HG03103 (cell line): ENCODE measurements at regions not wholly inside any gene's neighbourhood (a gene's known extent, or its start where the extent isn't known, plus 50 kb on each side); places are given as distances from the start of the nearest gene placed in this dataset.
A peak's percentile ranks its signal among the peaks of the same experiment; 100 is the strongest.
"Not testable (repeated sequence)": the region's sequence is repeated elsewhere in the genome, so short reads cannot be mapped to it uniquely, and the experiment has no call there.

Source experiments
- ATAC-seq: cut with Tn5 transposase; IDR thresholded peaks from one replicate; pipeline ENCODE4 v1.9.1; 2021; ENCODE audit warnings: low read depth; ENCODE audit not compliant: unreplicated experiment

DNA sequence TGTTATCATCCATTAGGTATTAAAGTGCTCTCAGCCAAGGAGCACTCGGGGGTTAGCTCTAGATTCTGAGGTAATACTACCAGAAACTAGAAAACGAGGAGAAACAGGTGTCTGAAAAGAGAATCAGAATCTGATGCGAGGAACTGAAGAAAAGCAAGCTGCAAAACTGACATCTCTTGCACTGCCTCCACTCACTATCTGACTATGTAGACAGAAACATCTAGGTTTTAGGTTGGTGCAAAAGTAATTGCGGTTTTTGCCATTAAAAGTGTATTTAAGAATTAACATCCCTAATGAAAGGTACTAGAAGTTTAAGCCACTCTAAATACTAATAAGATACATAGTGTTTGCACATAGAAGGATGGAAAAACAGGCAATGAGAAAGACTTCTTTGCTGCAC lies 334.4 kb downstream of the GOLGA6L6 start:
- ATAC-seq = not testable (repeated sequence)

DNA sequence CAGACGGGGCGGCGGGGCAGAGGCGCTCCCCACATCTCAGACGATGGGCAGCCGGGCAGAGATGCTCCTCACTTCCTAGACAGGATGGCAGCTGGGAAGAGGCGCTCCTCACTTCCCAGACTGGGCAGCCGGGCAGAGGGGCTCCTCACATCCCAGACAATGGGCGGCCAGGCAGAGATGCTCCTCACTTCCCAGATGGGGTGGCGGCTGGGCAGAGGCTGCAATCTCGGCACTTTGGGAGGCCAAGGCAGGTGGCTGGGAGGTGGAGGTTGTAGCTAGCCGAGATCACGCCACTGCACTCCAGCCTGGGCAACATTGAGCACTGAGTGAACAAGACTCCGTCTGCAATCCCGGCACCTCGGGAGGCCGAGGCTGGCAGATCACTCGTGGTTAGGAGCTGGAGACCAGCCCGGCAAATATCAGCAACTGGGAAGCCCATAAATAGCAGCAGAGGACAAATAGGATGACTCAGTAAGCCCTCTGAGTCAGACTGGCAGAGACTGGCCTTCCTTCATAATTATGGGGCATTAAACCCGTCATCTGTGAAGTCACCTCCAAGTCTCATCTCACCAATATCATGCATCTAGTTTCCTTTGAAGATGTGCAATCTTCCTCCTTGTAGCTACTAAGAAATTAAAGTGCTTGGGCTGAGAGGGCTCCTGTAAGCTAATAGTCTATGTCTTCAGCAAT lies 337.3 kb downstream of the GOLGA6L6 start:
- not testable (repeated sequence) for ATAC-seq

DNA sequence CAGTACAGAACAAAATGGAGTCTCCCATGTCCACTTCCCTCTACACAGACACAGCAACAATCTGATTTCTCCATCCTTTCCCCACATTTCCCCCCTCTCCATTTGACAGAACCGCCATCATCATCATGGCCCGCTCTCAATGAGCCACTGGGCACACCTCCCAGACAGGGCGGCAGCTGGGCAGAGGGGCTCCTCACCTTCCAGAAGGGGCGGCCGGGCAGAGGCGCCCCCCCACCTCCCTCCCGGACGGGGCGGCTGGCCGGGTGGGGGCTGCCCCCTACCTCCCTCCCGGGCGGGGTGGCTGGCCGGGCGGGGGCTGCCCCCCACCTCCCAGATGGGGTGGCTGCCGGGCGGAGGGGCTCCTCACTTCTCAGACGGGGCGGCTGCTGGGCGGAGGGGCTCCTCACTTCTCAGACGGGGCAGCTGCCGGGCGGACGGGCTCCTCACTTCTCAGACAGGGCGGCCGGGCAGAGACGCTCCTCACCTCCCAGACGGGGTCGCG lies 337.9 kb downstream of the GOLGA6L6 start:
- not testable (repeated sequence) for ATAC-seq

DNA sequence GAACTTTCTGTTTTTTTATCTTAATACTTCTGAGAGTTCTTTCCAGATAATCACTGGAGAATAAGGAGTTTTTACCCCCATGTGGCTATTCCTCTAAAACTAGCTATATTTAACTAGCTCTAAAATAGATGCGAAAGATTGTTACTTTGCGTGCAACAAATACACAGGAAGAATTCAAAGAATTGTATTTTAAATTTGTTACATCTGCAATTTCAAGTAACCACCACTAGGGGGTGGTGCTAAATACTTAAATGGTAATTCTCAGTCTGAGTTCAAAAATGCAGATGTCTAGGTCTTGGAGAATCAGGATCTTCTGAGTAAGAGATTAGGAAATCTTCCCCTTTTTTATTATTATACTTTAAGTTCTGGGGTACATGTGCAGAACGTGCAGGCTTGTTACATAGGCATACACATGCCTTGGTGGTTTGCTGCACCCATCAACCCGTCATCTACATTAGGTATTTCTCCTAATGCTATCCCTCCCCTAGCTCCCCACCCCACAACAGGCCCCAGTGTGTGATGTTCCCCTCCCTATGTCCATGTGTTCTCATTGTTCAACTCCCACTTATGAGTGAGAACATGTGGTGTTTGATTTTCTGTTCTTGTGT lies 346.9 kb downstream of the GOLGA6L6 start:
- ATAC-seq = not testable (repeated sequence)

DNA sequence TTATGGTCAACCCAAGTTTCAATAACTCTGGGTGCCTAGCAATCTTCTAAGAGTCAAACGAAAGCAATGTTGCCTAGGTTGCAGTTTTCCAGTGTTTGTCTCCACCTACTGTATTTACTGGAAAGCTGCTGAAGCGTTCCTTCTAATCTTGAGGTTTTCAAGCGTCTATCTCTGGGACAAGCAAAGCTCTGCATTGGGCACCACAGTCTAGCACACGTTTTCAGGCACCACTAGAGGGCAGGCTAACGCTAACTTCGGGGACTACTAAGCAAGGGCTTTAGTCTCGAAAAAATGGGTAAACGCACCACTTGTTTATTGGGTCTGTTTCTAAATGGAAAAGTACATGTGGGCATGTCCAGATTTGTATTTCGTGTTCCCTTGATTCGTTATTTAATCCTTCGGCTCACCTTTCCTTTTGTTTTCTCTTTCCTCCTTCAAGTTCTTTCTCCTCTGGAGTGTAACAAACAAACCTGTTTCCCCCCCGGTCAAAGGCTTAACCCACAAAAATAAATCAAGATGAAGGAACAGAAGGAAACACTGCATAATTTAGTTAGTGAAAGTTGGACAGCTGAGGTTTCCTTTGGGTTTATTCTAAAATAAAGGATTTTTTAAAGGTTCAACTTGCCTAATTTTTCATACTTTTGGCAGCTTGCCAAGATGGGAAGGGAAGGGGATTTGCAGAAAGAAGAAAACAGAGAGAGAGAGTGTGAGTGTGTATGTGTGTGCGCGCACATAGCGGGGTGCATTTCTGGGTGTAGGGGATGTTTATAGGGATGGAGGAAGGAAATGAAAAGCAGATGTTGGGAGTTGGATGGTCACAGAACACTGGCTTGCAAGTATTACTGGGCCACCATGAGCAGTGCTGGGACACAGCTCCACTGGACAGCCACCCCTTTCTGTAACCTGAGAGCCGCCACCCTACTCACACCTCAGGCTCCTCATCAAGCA lies 348.3 kb downstream of the GOLGA6L6 start:
- peak; percentile 94 for ATAC-seq

DNA sequence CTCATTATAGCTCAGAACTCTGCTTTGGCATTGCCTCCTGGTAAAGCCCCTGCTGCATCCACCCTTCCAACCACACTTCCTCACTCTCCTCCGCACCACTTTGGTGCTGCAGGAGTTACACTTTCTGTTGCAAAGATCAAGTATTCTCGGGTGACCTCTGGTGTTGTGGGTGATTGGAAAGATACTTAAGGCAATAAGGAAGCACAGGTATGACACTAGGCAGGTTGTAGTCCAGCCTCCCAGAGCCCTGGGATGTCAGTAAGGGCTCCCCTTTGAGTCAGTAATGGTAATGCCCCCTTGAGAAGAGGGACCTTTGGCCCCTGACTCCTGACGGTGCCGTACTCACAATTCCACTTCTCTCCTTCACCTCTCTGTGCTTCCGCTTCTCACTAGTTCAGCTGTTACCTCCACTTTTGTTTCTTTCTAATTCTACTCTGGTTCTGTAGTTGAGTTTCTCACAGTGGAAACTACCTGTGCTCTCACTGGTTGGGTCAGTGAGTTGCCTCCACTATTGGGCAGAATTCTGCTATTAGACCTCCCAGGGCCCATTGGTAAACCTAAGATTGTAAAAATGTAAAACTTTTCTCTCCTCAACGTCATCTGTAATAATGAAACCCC lies 350.0 kb downstream of the GOLGA6L6 start:
- not testable (repeated sequence) for ATAC-seq

DNA sequence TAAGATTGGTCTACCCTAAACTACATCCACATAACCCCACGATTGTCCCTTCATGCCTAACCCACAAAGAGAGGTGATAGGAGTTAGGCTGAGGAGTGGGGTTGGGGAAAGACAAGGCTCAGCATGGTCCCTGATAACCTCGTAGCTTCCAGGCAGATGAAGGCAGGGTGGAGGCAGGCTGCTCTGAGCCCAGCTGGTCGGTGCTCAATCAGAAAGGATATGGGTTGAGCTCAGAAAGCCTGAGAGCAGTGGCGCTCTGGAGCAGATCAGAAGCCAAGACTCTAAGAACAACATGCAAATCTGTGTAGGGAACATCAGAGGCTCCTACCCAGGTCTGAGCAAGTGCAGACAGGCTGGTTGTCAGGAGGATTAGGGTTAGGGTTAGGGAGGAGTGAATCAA lies 353.0 kb downstream of the GOLGA6L6 start:
- ATAC-seq = not testable (repeated sequence)

DNA sequence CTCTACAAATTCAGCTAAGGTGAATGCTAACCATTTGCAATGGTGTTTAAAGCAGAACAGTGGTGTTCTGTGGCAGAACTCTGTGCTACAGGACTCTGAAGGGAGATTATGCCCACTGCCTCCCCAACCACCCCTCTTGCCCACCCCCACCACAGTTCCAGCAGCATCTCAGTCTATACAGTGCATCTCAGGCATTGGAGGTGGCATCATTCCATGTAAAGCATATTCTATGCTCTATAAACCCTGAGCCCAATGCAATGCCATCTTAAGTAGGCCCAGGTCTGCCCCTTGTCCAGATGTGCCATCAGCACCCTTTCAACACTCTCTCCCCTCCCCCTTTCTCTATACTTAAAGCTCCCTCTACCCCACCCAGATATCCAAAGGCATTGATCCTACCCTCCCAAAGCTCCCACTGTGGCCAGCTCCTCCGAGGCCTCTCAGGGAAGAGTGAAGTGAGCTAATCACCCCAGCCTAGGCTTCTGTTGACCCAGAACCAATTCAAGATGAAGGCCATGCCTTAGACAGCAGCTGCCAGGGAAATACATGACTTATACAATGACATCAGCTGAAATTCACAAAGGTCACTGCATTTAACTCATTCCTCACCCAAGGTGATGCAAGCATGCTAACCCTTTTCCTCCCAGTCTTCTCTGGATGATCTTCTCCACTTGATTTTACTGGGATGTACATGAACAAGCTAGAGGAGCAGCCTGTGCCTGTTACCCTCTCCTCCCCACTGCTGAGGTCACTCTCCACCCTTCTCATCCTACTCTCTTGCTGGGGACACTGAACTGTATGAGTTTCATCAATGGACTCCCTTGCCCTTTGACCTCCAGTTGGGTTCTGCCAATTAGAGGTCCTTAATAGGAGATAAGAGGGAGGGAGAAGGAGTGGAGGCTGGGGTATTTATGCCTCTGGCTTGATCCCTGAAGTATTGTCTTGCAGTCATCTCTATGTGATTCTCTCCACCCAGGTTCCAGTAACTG lies 353.9 kb downstream of the GOLGA6L6 start:
- not testable (repeated sequence) for ATAC-seq

DNA sequence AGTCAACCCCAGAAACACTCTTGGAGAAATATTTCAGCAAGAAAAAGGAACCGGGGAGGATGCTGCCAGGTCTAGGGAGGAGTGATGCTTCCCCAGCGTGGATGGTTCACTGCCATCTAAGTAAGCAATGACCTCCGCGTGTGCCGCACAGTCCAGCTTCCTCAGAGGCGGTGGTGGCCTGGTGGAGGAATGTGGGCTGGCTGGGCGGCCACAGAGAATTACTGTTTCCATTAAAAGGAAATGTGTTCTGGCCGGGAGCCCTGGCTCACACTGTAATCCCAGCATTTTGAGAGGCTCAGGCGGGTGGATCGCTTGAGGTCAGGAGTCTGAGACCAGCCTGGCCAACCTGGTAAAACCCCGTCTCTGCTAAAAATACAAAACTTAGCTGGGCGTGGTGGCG lies 356.7 kb downstream of the GOLGA6L6 start:
- not testable (repeated sequence) for ATAC-seq

DNA sequence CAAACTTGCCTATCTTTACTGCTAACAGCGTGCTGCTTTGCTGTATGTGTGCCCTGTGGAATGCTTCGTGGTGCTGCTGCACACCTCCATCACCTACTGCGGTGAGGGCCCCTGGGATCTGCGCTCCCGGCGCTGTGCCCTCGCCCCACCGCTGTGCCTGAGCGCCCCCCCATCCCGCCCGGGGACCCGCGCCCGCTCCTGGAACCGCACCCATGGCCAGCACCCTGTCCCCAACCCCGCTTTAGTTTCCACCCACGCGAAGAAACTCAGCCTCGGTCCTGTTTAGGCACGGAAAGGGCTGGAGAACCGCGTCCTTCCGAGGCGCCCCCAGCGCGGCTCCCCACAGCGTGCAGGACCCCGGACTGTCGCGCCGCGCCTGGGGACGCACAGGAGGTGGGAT lies 373.4 kb downstream of the GOLGA6L6 start:
- ATAC-seq = not testable (repeated sequence)

DNA sequence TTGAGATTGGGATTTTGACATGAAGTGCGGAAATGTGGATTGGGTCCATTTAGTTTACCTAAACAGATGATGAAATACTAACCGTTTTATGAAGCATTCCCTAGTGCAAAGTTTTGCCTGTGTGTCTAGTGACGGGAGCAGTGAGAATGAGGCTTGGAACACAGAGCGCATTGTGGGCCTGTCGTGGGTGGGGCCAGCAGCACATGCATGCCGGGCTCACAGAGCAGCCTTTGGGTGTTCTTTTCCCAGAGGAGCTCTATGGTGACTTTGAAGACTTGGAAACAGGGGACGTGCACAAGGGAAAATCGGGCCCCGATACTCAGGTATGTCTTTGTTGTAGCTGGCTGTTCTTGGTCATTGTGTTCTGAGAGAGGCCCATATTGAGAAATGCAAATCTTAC lies 388.1 kb downstream of the GOLGA6L6 start:
- ATAC-seq = not testable (repeated sequence)

DNA sequence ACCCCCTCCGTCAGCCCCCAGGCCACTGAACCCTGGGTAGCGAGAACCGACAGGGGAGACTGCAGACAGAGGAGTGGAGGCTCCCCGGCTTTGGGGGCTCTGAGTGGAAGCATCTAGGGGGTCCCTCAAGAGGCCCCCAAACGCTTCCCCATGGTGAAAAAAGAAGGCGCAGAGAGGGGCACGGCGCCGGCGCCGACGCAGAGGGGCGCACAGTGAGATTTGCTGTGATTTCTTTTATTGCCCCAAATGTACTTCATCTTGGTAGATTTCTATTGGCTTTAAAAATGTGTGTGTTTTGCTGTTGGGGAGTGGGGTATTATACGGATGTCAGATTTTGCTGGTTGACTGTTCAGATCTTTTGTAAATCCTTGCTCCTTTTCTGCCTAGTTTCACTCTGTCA lies 392.9 kb downstream of the GOLGA6L6 start:
- not testable (repeated sequence) for ATAC-seq

DNA sequence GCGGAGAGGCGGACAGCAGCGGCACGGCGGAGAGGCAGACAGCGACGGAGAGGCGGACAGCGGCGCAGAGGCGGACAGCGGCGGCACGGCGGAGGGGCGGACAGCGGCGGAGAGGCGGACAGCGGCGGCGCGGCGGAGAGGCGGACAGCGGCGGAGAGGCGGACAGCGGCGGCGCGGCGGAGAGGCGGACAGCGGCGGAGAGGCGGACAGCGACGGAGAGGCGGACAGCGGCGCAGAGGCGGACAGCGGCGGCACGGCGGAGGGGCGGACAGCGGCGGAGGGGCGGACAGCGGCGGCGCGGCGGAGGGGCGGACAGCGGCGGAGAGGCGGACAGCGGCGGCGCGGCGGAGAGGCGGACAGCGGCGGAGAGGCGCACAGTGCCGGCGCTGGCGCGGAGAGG lies 393.6 kb downstream of the GOLGA6L6 start:
- ATAC-seq = not testable (repeated sequence)

DNA sequence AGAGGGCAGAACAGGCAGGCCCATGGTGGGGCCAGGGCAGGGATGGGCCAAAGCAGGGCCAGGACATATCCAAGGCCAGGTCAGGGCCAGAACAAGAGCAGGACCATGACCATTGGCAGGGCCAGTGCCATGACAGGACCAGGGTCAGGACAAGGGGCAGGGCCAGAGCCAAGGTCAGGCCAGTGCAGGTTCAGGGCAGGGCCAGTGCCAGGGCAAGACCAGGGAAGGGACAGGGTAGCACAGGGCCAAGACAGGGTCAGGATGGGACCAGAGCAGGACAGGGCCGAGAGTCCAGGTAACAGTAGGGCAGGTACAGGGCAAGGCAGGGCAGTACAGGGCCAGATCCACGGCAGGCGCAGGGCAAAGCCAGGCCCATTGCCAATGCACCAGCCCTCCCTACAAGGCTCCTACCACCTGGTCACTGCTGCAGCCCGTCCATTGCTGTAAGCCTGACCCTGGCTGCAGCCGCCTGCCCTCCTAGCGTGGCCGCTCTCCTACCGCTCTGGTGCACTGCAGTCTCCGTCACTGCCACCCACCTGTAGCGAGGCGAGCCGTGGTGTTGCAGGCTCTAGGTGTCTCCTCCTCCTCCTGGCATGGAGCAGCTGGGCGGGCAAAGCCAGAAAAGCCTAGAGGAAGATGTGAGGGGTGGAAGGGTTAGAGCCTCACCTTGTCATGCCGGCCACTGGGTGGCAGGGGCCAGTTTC lies 397.1 kb downstream of the GOLGA6L6 start:
- ATAC-seq = not testable (repeated sequence)

DNA sequence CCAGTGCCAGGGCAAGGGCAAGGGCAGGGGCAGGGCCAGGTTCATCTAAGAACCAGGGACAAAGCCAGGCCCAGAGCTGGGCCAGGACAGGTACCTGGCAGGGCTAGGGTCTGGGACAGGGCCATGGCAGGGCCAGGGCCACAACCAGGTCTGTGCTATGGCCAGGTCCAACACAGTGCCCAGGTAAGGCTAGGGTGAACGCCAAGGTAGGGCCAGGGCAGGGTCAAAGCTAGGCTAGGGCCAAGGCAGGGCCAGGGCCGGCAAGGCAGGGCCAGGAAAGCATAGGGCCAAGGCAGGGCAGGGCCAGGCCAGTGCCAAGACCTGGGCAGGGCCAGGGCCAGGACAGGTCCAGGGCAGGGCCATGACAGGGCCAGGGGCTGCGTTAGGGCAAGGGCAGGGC lies 398.7 kb downstream of the GOLGA6L6 start:
- not testable (repeated sequence) for ATAC-seq

DNA sequence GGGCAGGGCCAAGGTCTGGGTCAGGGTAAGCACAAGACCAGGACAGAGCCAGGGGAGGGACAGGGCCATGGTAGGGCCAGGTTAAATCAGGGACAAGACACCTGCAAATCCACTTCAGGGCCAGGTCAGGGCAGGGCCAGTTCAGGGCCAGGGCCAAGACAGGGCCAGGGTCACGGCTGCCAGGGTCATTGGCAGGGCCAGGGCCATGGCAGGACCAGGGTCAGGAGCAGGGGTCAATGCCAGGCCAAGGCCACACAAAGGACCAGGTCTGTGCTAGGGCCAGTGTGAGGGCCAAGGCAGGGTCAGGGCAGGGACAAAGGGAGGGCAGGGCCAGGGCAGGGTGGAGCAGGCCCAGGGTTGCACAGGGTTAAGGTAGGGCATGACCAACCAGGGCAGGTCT lies 399.2 kb downstream of the GOLGA6L6 start:
- not testable (repeated sequence) for ATAC-seq

DNA sequence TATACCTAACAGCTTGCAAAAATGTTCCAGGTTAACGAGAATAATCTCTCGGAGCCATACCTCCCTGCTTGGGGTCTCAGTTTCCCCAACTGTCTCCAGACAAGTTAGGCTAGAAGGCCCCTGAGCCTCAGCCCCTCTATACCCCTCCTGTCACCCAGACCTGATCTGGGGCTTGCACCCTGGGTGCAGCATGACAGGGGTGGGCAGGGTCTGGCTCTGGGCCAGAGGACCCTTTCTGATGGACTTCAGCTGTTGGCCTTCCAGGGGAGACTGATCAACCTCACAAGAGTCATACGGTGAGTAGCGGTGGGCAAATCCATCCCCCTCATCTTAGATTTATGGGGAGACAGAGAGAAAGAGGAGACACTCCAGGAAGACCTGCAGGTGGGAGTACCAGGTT lies 416.9 kb downstream of the GOLGA6L6 start:
- not testable (repeated sequence) for ATAC-seq

DNA sequence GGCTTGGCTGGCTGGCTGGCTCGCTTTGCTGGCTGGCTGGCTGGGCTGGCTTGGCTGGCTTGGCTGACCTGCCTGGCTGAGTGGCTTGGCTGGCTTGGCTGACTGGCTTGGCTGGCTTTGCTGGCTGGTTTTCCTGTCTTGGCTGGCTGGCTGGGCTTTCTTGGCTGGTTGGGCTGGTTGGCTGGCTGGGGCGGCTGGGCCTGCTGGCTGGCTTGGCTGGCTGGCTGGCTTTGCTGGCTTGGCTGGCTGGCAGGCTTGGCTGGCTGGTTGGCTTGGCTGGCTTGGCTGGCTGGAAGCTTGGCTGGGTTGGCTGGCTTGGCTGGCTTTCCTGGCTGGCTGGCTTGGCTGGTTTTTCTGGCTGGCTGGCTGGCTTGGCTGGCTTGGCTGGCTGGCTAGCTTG lies 435.6 kb downstream of the GOLGA6L6 start:
- ATAC-seq = no peak
